ENCODE measurements at regions not wholly inside any gene's neighbourhood (a gene's known extent, or its start where the extent isn't known, plus 50 kb on each side); places are given as distances from the start of the nearest gene placed in this dataset.
"Not testable (repeated sequence)": the region's sequence is repeated elsewhere in the genome, so short reads cannot be mapped to it uniquely, and the experiment has no call there.

- H3K4me3 ChIP-seq (ENCODE audit: low read depth in 1 of 2, low read length in 1 of 2) = no peak overlapping the region
Measured at GRCh38 chr4:188993871-188994270, 854.6 kb downstream of the TRIML1 start.

DNA sequence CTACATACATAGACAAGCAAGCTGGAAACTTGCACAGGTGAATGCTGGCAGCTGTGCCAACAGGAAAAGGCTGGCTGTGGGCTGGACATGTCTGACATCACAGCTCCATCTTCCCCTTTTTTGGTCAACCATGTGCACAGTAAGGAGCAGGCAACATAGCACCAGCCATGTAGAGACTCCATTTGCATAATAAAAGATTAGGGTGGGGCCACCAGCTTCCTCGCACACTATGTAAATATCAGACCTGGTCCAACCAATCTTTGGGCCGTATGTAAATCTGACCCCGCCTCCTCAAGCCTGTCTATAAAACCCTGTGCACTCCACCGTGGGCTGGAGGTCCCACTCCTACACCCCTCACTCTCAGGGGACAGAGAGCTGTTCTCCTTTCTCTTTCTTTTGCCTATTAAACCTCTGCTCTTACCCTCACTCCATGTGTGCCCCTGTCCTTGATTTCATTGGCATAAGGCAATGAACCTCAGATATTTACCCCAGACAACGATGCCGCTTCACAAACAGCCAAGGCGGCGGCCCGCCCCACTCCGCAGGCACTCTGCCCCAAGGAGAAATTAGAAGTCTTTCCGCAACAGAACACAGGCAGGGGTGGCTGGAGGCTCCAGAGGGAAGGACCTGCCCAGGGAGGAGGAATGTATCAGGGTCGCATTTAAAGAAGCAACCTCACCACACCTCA, 862.2 kb downstream of the TRIML1 start:
- Histone ChIP-seq H3K4me3 (ENCODE audit: low read depth in 1 of 2, low read length in 1 of 2) (no peak overlapping the region), H3K27ac (no peak overlapping the region), H3K4me1 (ENCODE audit: control insufficient read depth in 1 of 2, insufficient read depth in 1 of 2, low read depth in 1 of 2, low read length in 1 of 2) (no peaks in the 10 kb centered on the region), H3K9me3 (no peaks in the 10 kb centered on the region), H3K36me3 (no peaks in the 10 kb centered on the region), H3K27me3 (no peaks in the 10 kb centered on the region)
- TF ChIP-seq CTCF (IDR thresholded peaks at IDR 0.05) = no peak

More at GRCh38 chr4:188993871-188994270, 854.6 kb downstream of the TRIML1 start:
- Histone ChIP-seq H3K4me1 (ENCODE audit: control insufficient read depth in 1 of 2, insufficient read depth in 1 of 2, low read depth in 1 of 2, low read length in 1 of 2) (no peaks in the 10 kb centered on the region), H3K27me3 (no peaks in the 10 kb centered on the region), H3K36me3 (no peaks in the 10 kb centered on the region), H3K9me3 (no peaks in the 10 kb centered on the region), H3K27ac (no peak overlapping the region)
- no peak for TF ChIP-seq CTCF (IDR thresholded peaks at IDR 0.05)

DNA sequence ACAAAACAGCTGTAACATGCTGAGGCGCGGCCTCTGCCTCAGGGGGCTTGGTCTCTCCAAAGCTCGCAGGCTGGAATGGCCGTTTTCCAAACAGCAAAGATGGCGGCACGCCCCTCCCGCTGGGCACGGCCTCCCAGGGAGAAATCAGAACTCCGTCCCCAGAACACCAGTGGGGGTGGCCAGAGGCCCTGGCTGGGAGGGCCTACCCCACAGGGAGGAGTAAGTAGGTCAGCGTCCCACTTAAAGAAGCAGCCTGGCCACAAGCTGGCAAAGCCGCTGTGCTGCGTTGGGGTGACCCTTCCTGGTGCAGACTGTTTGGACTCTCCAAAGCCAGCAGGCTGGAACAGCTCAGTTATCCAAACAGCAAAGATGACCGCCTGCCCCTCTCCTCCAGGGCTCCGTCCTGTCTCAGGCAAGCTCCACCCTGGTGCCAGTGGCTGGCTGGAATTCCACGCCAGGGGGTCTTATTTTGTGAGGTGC, 862.8 kb downstream of the TRIML1 start:
- TF ChIP-seq CTCF (IDR thresholded peaks at IDR 0.05) = no peak
- H3K27ac ChIP-seq = no peak overlapping the region
- no peak overlapping the region for H3K4me3 ChIP-seq (ENCODE audit: low read depth in 1 of 2, low read length in 1 of 2)
- H3K27me3 ChIP-seq = no peaks in the 10 kb centered on the region
- H3K4me1 ChIP-seq (ENCODE audit: control insufficient read depth in 1 of 2, insufficient read depth in 1 of 2, low read depth in 1 of 2, low read length in 1 of 2) = no peaks in the 10 kb centered on the region
- H3K9me3 ChIP-seq = no peaks in the 10 kb centered on the region
- H3K36me3 ChIP-seq = no peaks in the 10 kb centered on the region

DNA sequence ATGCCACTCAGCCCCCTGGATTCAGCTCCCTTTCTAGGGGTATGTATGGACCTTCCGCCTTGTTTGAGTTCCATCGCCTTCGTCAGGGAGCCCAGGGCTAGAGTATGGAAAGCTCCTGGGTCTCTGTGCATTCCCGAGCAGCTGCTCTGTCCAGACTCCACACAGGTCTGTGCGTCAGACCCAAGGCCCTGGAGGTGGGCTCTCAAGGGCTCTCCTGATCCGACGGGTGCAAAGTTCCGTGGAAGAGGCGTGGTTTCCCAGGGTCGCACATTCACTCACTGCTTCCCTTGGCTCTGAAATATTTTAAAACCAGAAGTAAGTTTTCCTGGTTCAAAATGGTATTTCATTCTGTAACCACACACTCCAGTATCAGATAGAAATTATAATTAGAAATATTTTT, 863.2 kb downstream of the TRIML1 start:
- TF ChIP-seq CTCF (IDR thresholded peaks at IDR 0.05) = no peak

DNA sequence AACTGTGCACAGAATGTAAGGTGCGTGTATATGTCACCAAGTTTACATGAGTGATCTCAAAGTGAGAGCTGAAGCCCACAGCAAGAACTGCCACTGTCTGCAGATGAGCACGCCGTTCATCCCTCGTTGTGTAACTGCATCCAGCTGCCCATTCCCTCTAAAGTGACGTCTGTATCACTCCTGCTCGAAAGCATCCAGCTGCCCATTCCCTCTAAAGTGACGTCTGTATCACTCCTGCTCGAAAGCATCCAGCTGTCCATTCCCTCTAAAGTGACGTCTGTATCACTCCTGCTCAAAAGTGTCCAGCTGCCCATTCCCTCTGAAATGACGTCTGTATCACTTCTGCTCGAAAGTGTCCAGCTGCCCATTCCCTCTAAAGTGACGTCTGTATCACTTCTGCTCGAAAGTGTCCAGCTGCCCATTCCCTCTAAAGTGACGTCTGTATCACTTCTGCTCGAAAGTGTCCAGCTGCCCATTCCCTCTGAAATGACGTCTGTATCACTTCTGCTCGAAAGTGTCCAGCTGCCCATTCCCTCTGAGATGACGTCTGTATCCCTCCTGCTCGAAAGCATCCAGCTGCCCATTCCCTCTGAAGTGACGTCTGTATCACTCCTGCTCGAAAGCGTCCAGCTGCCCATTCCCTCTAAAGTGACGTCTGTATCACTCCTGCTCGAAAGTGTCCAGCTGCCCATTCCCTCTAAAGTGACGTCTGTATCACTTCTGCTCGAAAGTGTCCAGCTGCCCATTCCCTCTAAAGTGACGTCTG, 871.4 kb downstream of the TRIML1 start:
- H3K4me1 ChIP-seq (ENCODE audit: control insufficient read depth in 1 of 2, insufficient read depth in 1 of 2, low read depth in 1 of 2, low read length in 1 of 2); H3K36me3 ChIP-seq; H3K4me3 ChIP-seq (ENCODE audit: low read depth in 1 of 2, low read length in 1 of 2): not testable (repeated sequence)

More for the DNA sequence above, 863.2 kb downstream of the TRIML1 start:
- H3K9me3 ChIP-seq = no peaks in the 10 kb centered on the region
- no peak overlapping the region for H3K4me3 ChIP-seq (ENCODE audit: low read depth in 1 of 2, low read length in 1 of 2)
- no peaks in the 10 kb centered on the region for H3K4me1 ChIP-seq (ENCODE audit: control insufficient read depth in 1 of 2, insufficient read depth in 1 of 2, low read depth in 1 of 2, low read length in 1 of 2)
- no peaks in the 10 kb centered on the region for H3K36me3 ChIP-seq
- no peak overlapping the region for H3K27ac ChIP-seq
- no peaks in the 10 kb centered on the region for H3K27me3 ChIP-seq

GRCh38 chr4:189021831-189022230, 882.6 kb downstream of the TRIML1 start:
- Histone ChIP-seq H3K4me1 (ENCODE audit: control insufficient read depth in 1 of 2, insufficient read depth in 1 of 2, low read depth in 1 of 2, low read length in 1 of 2) (no peaks in the 10 kb centered on the region), H3K36me3 (no peaks in the 10 kb centered on the region), H3K27ac (no peak overlapping the region), H3K4me3 (ENCODE audit: low read depth in 1 of 2, low read length in 1 of 2) (no peak overlapping the region), H3K9me3 (no peaks in the 10 kb centered on the region), H3K27me3 (no peaks in the 10 kb centered on the region)
- TF ChIP-seq CTCF (IDR thresholded peaks at IDR 0.05) = no peak

More for the DNA sequence above, 871.4 kb downstream of the TRIML1 start:
- H3K9me3 ChIP-seq, H3K27ac ChIP-seq, H3K27me3 ChIP-seq: not testable (repeated sequence)

Measured in neutrophil (primary cell).